ENCODE measurements at regions not wholly inside any gene's neighbourhood (a gene's known extent, or its start where the extent isn't known, plus 50 kb on each side); places are given as distances from the start of the nearest gene placed in this dataset.

DNA sequence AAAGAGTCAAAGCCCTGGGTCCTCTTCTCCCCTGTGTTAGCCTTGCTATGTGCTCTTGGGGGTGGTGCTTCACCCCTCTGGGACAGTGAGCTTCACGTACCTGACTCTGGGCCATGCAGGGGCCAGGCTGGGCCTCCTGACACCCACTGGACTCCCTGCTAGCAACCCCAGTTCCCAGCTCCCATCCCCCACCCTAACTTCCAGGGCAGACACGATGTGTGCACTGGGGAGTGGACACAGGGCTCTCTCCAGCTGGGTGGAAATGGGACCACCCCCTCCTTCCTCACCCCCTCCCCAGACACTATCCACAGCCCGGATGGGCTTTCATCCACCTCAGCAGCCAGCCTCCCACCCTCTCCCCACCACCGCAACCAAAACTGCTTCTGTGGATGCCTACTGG lies 113.0 kb upstream of the ZNF479 start:
- TF ChIP-seq, protein P1, sequence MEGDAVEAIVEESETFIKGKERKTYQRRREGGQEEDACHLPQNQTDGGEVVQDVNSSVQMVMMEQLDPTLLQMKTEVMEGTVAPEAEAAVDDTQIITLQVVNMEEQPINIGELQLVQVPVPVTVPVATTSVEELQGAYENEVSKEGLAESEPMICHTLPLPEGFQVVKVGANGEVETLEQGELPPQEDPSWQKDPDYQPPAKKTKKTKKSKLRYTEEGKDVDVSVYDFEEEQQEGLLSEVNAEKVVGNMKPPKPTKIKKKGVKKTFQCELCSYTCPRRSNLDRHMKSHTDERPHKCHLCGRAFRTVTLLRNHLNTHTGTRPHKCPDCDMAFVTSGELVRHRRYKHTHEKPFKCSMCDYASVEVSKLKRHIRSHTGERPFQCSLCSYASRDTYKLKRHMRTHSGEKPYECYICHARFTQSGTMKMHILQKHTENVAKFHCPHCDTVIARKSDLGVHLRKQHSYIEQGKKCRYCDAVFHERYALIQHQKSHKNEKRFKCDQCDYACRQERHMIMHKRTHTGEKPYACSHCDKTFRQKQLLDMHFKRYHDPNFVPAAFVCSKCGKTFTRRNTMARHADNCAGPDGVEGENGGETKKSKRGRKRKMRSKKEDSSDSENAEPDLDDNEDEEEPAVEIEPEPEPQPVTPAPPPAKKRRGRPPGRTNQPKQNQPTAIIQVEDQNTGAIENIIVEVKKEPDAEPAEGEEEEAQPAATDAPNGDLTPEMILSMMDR (IDR thresholded peaks at IDR 0.05; ENCODE audit: low read depth, low read length), result no peak
- TF ChIP-seq, protein P2, sequence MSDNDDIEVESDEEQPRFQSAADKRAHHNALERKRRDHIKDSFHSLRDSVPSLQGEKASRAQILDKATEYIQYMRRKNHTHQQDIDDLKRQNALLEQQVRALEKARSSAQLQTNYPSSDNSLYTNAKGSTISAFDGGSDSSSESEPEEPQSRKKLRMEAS (IDR thresholded peaks at IDR 0.05; ENCODE audit: low read depth, low read length), result no peak
- TF ChIP-seq POLR2A (IDR thresholded peaks at IDR 0.05; ENCODE audit: extremely low read depth, insufficient read length), result no peak
- TF ChIP-seq MYC (IDR thresholded peaks at IDR 0.05; ENCODE audit: low read depth, low read length), result no peak

Measured in NB4 (cell line).